Liver (tissue), 8 donors: ENCODE measurements at regions not wholly inside any gene's neighbourhood (a gene's known extent, or its start where the extent isn't known, plus 50 kb on each side); places are given as distances from the start of the nearest gene placed in this dataset.

Source experiments
- DNase-seq: peaks from one replicate; pipeline ENCODE4 v3.0.0-alpha.2; 2017; ENCODE audit warnings: low spot score
- H3K27ac ChIP-seq, 2 donors: one replicate each; pipeline ENCODE4 v1.7.0; 2013; ENCODE audit warnings: inconsistent platforms in 2 of 2, low read length in 2 of 2, control low read depth in 1 of 2, low read depth in 1 of 2, mild to moderate bottlenecking in 1 of 2
- H3K27me3 ChIP-seq, 4 donors: one replicate each; pipeline versions ENCODE4 v1.6.1 to v1.7.0; 2013; ENCODE audit warnings: low read length in 3 of 4, inconsistent platforms in 1 of 4, mild to moderate bottlenecking in 1 of 4, moderate library complexity in 1 of 4; ENCODE audit not compliant: control insufficient read depth in 4 of 4, insufficient read depth in 4 of 4
- H3K36me3 ChIP-seq, 4 donors: one replicate each; pipeline versions ENCODE4 v1.6.1 to v1.7.0; 2013; ENCODE audit warnings: low read length in 3 of 4, mild to moderate bottlenecking in 3 of 4, low read depth in 1 of 4, moderate library complexity in 1 of 4; ENCODE audit not compliant: control insufficient read depth in 4 of 4, insufficient read depth in 3 of 4
- H3K4me1 ChIP-seq, 4 donors: one replicate each; pipeline versions ENCODE4 v1.6.1 to v1.7.0; 2013; ENCODE audit warnings: low read length in 3 of 4, mild to moderate bottlenecking in 3 of 4, moderate library complexity in 1 of 4; ENCODE audit not compliant: control insufficient read depth in 4 of 4, insufficient read depth in 4 of 4
- H3K4me3 ChIP-seq, 3 donors: one replicate each; pipeline versions ENCODE4 v1.6.1 to v1.7.0; 2013; ENCODE audit warnings: low read length in 3 of 3, control low read depth in 1 of 3, low read depth in 1 of 3, mild to moderate bottlenecking in 1 of 3
- H3K9ac ChIP-seq, 2 donors: one replicate each; pipeline ENCODE4 v1.7.0; 2013; ENCODE audit warnings: low read length in 2 of 2, mild to moderate bottlenecking in 2 of 2, moderate library complexity in 2 of 2, control low read depth in 1 of 2, low read depth in 1 of 2
- H3K9me3 ChIP-seq, 4 donors: one replicate each; pipeline versions ENCODE4 v1.6.1 to v1.7.0; 2013; ENCODE audit warnings: low read length in 3 of 4; ENCODE audit not compliant: control insufficient read depth in 4 of 4
- ATF3 ChIP-seq: IDR thresholded peaks from 2 replicates; pipeline ENCODE4 v1.6.1; 2016; ENCODE audit warnings: antibody characterized with exemption
- CTCF ChIP-seq: fragments of 150-350 bp; IDR thresholded peaks from 2 replicates; pipeline ENCODE4 v1.5.1; 2017; ENCODE audit warnings: improper control_type of control experiment, low read depth, low read length; ENCODE audit not compliant: missing input control
- EGR1 ChIP-seq, 2 donors: IDR thresholded peaks; 2 replicates each; pipeline ENCODE4 v1.6.1; 2016 to 2018; ENCODE audit warnings: antibody characterized with exemption in 2 of 2, low read depth in 2 of 2
- FOXA1 ChIP-seq: IDR thresholded peaks from 2 replicates; pipeline ENCODE4 v1.6.1; 2016; ENCODE audit warnings: antibody characterized with exemption
- FOXA2 ChIP-seq: IDR thresholded peaks from 2 replicates; pipeline ENCODE4 v1.6.1; 2016; ENCODE audit warnings: antibody characterized with exemption
- GABPA ChIP-seq, 2 donors: IDR thresholded peaks in 1 of 2; conservative IDR thresholded peaks in 1 of 2; 2 replicates each; pipeline ENCODE4 v1.6.1; 2016; ENCODE audit warnings: antibody characterized with exemption in 2 of 2, mild to moderate bottlenecking in 1 of 2, moderate library complexity in 1 of 2
- HNF4A ChIP-seq, 2 donors: conservative IDR thresholded peaks; 2 replicates each; pipeline ENCODE4 v1.6.1; 2016; ENCODE audit warnings: antibody characterized with exemption in 2 of 2, mild to moderate bottlenecking in 2 of 2
- JUND ChIP-seq, 2 donors: IDR thresholded peaks; 2 replicates each; pipeline ENCODE4 v1.6.1; 2016; ENCODE audit warnings: antibody characterized with exemption in 2 of 2
- MAX ChIP-seq: IDR thresholded peaks from 2 replicates; pipeline ENCODE4 v1.6.1; 2016; ENCODE audit warnings: antibody characterized with exemption
- NR2F2 ChIP-seq: IDR thresholded peaks from 2 replicates; pipeline ENCODE4 v1.6.1; 2016; ENCODE audit warnings: antibody characterized with exemption
- RAD21 ChIP-seq, 2 donors: IDR thresholded peaks; 2 replicates each; pipeline ENCODE4 v1.6.1; 2016; ENCODE audit warnings: antibody characterized with exemption in 2 of 2, mild to moderate bottlenecking in 2 of 2
- REST ChIP-seq: IDR thresholded peaks from 2 replicates; pipeline ENCODE4 v1.6.1; 2016; ENCODE audit warnings: antibody characterized with exemption, mild to moderate bottlenecking
- RXRA ChIP-seq, 2 donors: IDR thresholded peaks; 2 replicates each; pipeline ENCODE4 v1.6.1; 2017 to 2018; ENCODE audit warnings: antibody characterized with exemption in 2 of 2, mild to moderate bottlenecking in 1 of 2
- TAF1 ChIP-seq: conservative IDR thresholded peaks from 2 replicates; pipeline ENCODE4 v1.6.1; 2016; ENCODE audit warnings: antibody characterized with exemption, mild to moderate bottlenecking
- ZBTB33 ChIP-seq: IDR thresholded peaks from 2 replicates; pipeline ENCODE4 v1.6.1; 2016; ENCODE audit warnings: antibody characterized with exemption
- WGBS: extraction: QIAGEN DNeasy Blood & Tissue Kit; methylation state at CpG from one replicate; pipeline ENCODE4 v1.1.7; 2013; 5-methylcytosine and 5-hydroxymethylcytosine counted together
- donor health status: healthy.
- donor health status: healthy.
- donor health status: healthy.
- donor health status: healthy.
- donor health status: healthy.

GRCh38 chr9:105142406-105143135 lies 101.9 kb upstream of the SLC44A1 start:
- Histone ChIP-seq H3K9me3 (no peaks in the 10 kb centered on the region), H3K36me3 (no peaks in the 10 kb centered on the region), H3K4me1 (peaks cover 0 to 4% (median 1%) of the 10 kb centered on the region in 4 donors), H3K9ac (no peak overlapping the region), H3K27ac (no peak overlapping the region), H3K27me3 (no peaks in the 10 kb centered on the region), H3K4me3 (no peak overlapping the region)
- WGBS: 85% methylated on average over 8 of the region's 8 CpGs
- TF ChIP-seq NR2F2: no peak
- no peak for TF ChIP-seq EGR1 (IDR thresholded peaks at IDR 0.05; ENCODE audit: low read depth in 2 of 2)
- no peak for DNase-seq

- DNase-seq: no peak
- Histone ChIP-seq H3K27me3 (no peaks in the 10 kb centered on the region), H3K4me3 (no peak overlapping the region), H3K36me3 (no peaks in the 10 kb centered on the region), H3K27ac (no peak overlapping the region), H3K9me3 (no peaks in the 10 kb centered on the region), H3K4me1 (peaks cover 0 to 4% (median 1%) of the 10 kb centered on the region in 4 donors), H3K9ac (no peak overlapping the region)
- 93% methylated on average over 6 of the region's 6 CpGs for WGBS
- TF ChIP-seq FOXA2 (no peak), GABPA (IDR thresholded peaks at IDR 0.05 in 1 of 2, conservative IDR thresholded peaks at IDR 0.05 in 1 of 2) (no peak), REST (no peak), ATF3 (no peak), JUND (IDR thresholded peaks at IDR 0.05) (no peak), RXRA (IDR thresholded peaks at IDR 0.05) (no peak), HNF4A (conservative IDR thresholded peaks at IDR 0.05) (no peak), ZBTB33 (no peak)
Observed at GRCh38 chr9:105143136-105143430, 101.4 kb upstream of the SLC44A1 start.

- Histone ChIP-seq H3K27me3 (no peaks in the 10 kb centered on the region), H3K9me3 (no peaks in the 10 kb centered on the region), H3K4me1 (no peaks in the 10 kb centered on the region), H3K36me3 (no peaks in the 10 kb centered on the region), H3K27ac (no peak overlapping the region), H3K9ac (no peak overlapping the region), H3K4me3 (no peak overlapping the region)
- DNase-seq: no peak
- 87% methylated on average over 1 of the region's 1 CpG for WGBS
- TF ChIP-seq REST: no peak
- TF ChIP-seq JUND (IDR thresholded peaks at IDR 0.05): no peak
- no peak for TF ChIP-seq ATF3
- no peak for TF ChIP-seq TAF1
- TF ChIP-seq GABPA (IDR thresholded peaks at IDR 0.05 in 1 of 2, conservative IDR thresholded peaks at IDR 0.05 in 1 of 2): no peak
- TF ChIP-seq CTCF: no peak
- no peak for TF ChIP-seq RAD21 (IDR thresholded peaks at IDR 0.05)
- no peak for TF ChIP-seq FOXA1
- no peak for TF ChIP-seq MAX
- TF ChIP-seq FOXA2: no peak
Observed at GRCh38 chr9:105144076-105144475, 100.4 kb upstream of the SLC44A1 start.
